K562 (cell line): ENCODE measurements at regions not wholly inside any gene's neighbourhood (a gene's known extent, or its start where the extent isn't known, plus 50 kb on each side); places are given as distances from the start of the nearest gene placed in this dataset.

ENCODE experiments used
- AFF4 ChIP-seq: sonication (generic); formaldehyde crosslinking; IDR thresholded peaks from 2 replicates; pipeline ENCODE4 v1.8.0; 2023; ENCODE audit warnings: mild to moderate bottlenecking, missing genetic modification reagents
- CBX2 ChIP-seq: fragments of 200-600 bp; sonication (generic); IDR thresholded peaks from one replicate; pipeline ENCODE4 v1.6.1; 2012; ENCODE audit warnings: mild to moderate bottlenecking, low read length, inconsistent platforms; ENCODE audit not compliant: insufficient read depth, poor library complexity, severe bottlenecking
- E2F5 ChIP-seq: sonication (generic); formaldehyde crosslinking; IDR thresholded peaks from 2 replicates; pipeline ENCODE4 v1.8.0; 2022; ENCODE audit warnings: mild to moderate bottlenecking, missing genetic modification reagents
- ELF1 ChIP-seq: fragments of 200-800 bp; sonication (Bioruptor generic); IDR thresholded peaks from 2 replicates; pipeline ENCODE4 v1.6.1; 2016; ENCODE audit warnings: missing genetic modification characterization, missing compliant biosample characterization
- FOXJ3 ChIP-seq: sonication (generic); formaldehyde crosslinking; IDR thresholded peaks from 2 replicates; pipeline ENCODE4 v1.4.0; 2020; ENCODE audit warnings: mild to moderate bottlenecking, missing genetic modification reagents
- FOXP4 ChIP-seq: sonication (generic); formaldehyde crosslinking; IDR thresholded peaks from 2 replicates; pipeline ENCODE4 v1.8.0; 2022; ENCODE audit warnings: mild to moderate bottlenecking, missing genetic modification reagents, borderline replicate concordance
- MEF2A ChIP-seq: IDR thresholded peaks from 2 replicates; pipeline ENCODE4 v1.6.1; 2011; ENCODE audit warnings: low read depth, mild to moderate bottlenecking, low read length, moderate library complexity; ENCODE audit not compliant: control insufficient read depth
- NCOA1 ChIP-seq: fragments of 450-650 bp; IDR thresholded peaks from 2 replicates; pipeline ENCODE4 v1.6.1; 2016; ENCODE audit warnings: low read depth
- NCOA6 ChIP-seq: fragments of 450-650 bp; IDR thresholded peaks from 2 replicates; pipeline ENCODE4 v1.6.1; 2017; ENCODE audit warnings: mild to moderate bottlenecking
- OTX1 ChIP-seq: fragments of 450-650 bp; formaldehyde crosslinking; IDR thresholded peaks from 2 replicates; pipeline ENCODE4 v1.4.0; 2022; ENCODE audit warnings: mild to moderate bottlenecking
- POLR2H ChIP-seq: IDR thresholded peaks from 2 replicates; pipeline ENCODE4 v1.6.1; 2016; ENCODE audit warnings: missing genetic modification characterization, low read depth, mild to moderate bottlenecking, control low read depth, missing compliant biosample characterization, moderate library complexity
- SP1 ChIP-seq: sonication (generic); formaldehyde crosslinking; IDR thresholded peaks from 2 replicates; pipeline ENCODE4 v1.8.1; 2022; ENCODE audit warnings: mild to moderate bottlenecking, missing genetic modification reagents
- TFAP4 ChIP-seq: sonication (generic); formaldehyde crosslinking; IDR thresholded peaks from 2 replicates; pipeline ENCODE4 v1.8.0; 2022; ENCODE audit warnings: missing genetic modification reagents, mild to moderate bottlenecking, moderate library complexity, borderline replicate concordance
- THAP12 ChIP-seq: fragments of 250-450 bp; sonication (Bioruptor Pico); IDR thresholded peaks from 2 replicates; pipeline ENCODE4 v1.9.0; 2021; ENCODE audit warnings: mild to moderate bottlenecking, inconsistent platforms
- ZFPM2 ChIP-seq: fragments of 250-450 bp; sonication (Bioruptor Pico); IDR thresholded peaks from 2 replicates; pipeline ENCODE4 v1.5.1; 2022; ENCODE audit warnings: mild to moderate bottlenecking
- ZNF584 ChIP-seq: fragments of 200-800 bp; sonication (Bioruptor generic); IDR thresholded peaks from 2 replicates; pipeline ENCODE4 v1.6.1; 2016; ENCODE audit warnings: low read depth, mild to moderate bottlenecking, missing genetic modification characterization, missing compliant biosample characterization

- TF ChIP-seq THAP12 (CRISPR knock-in tag) (no peak), FOXP4 (CRISPR knock-in tag) (no peak), ZNF584 (CRISPR knock-in tag) (peak; percentile 81; the same call in 1 of the 2 replicates), MEF2A (peak; percentile 65), SP1 (CRISPR knock-in tag) (peak; percentile 62), FOXJ3 (CRISPR knock-in tag) (no peak), ELF1 (tag) (peak; percentile 20; the same call in 1 of the 2 replicates), NCOA1 (peak; percentile 93), OTX1 (peak; percentile 19; the same call in 1 of the 2 replicates), E2F5 (CRISPR knock-in tag) (no peak), AFF4 (CRISPR knock-in tag) (no peak), CBX2 (no peak), TFAP4 (CRISPR knock-in tag) (peak; percentile 35; the same call in 1 of the 2 replicates), ZFPM2 (CRISPR knock-in tag) (no peak), NCOA6 (peak; percentile 50; the same call in 1 of the 2 replicates), POLR2H (0 out of 2 replicates have a peak, but pooled peaks have one; percentile 57)
These were observed 80.3 kb upstream of the FAM171A1 start (continued) for GRCh38 chr10:15451137-15452094.
